GM12872 (cell line): ENCODE measurements at regions not wholly inside any gene's neighbourhood (a gene's known extent, or its start where the extent isn't known, plus 50 kb on each side); places are given as distances from the start of the nearest gene placed in this dataset.

ENCODE experiments used
- TF ChIP-seq, protein P1 (sequence below): IDR thresholded peaks from 3 replicates; pipeline ENCODE4 v1.5.1; 2011; ENCODE audit warnings: low read depth, mild to moderate bottlenecking, low read length, moderate library complexity; ENCODE audit not compliant: insufficient read depth

DNA sequence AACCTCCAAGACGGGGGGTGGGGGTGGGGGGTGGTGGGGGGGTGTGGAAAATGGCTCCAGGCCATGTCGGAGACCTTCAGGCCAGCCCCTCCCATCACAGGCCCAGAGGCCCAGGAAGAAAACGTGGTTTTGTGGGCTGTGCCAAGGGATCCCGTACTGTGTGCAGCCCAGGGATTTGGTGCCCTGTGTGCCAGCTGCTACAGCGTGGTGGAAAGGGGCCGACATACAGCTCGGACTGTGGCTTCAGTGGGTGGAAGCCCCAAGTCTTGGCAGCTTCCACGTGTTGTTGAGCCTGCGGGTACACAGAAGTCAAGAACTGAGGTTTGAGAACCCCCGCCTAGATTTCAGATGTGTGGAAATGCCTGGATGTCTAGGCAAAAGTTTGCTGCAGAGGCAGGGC lies 259.7 kb downstream of the HGF start:
- TF ChIP-seq, protein P1, sequence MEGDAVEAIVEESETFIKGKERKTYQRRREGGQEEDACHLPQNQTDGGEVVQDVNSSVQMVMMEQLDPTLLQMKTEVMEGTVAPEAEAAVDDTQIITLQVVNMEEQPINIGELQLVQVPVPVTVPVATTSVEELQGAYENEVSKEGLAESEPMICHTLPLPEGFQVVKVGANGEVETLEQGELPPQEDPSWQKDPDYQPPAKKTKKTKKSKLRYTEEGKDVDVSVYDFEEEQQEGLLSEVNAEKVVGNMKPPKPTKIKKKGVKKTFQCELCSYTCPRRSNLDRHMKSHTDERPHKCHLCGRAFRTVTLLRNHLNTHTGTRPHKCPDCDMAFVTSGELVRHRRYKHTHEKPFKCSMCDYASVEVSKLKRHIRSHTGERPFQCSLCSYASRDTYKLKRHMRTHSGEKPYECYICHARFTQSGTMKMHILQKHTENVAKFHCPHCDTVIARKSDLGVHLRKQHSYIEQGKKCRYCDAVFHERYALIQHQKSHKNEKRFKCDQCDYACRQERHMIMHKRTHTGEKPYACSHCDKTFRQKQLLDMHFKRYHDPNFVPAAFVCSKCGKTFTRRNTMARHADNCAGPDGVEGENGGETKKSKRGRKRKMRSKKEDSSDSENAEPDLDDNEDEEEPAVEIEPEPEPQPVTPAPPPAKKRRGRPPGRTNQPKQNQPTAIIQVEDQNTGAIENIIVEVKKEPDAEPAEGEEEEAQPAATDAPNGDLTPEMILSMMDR = no peak

DNA sequence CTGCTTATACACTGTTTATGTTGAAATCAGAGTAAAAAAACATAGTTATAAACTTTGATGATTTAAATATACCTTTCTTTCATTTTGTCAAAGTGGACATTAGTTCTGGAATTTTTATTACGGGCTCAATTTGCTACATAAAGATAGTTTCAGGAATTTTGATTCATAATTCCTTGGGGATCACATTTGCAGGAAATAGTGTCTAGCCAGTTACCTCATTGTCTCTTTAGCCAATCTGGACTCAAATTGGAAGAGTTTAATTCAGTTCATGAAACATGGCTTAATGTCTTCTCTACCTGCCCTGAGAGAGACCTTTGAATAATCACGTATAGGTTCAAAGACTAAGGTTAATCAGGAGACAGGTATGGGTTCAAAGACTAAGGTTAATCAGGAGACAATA lies 262.6 kb downstream of the HGF start:
- TF ChIP-seq, protein P1 = no peak

DNA sequence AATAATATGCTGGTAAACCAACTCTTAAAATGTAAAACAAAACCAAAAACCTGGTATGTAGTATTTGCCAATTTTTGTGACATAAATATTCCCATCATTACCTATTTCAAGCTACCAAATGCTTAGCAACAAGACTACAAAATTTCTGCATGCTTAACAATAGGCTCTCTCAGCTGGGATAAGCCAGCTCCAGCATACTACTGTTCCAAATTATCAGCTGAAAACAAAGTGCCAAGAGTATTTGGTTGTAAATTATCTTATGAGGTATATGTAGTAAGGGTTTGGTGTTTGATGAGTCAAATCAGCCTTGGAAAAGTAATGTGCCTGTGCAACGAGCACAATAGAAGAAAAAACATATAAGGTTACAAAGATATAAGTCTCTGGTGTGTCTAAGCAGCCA lies 263.2 kb downstream of the HGF start:
- TF ChIP-seq, protein P1 = no peak

DNA sequence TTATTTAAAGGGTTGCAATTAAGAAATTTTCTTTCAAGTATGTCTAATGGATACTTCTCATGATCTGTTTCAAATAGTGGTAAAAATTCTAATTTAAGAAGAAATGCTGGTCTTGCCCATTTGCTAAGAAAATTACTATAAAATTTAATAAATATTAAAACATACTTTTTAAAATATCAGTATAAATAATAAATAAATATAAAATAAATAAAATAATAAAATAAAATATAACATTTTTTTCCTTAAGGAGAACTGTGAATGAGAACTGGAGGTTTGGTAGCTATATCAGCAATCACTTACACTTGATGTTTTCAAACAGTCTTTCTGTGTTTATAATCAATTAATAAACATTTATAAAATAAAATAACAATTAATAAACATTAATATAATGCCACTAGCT lies 266.1 kb downstream of the HGF start:
- TF ChIP-seq, protein P1 = no peak

DNA sequence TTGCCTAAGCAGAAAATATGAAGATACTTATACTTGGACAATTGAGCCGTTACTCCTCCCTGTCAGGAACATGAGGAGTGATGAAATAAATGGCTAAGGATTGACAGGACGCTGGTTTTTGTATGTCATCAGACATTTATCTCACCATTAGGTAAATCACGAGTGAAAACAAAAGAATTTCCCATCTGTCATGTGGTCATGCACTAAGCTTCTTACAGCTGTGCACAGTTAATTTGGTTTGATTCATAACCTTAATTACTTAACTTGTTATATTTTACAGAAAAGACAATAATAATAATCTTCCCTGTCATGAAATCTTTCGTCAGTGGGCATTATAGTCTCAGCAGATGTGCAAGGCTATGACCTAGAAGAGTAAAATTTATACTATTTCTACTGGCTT lies 266.5 kb downstream of the HGF start:
- TF ChIP-seq, protein P1 = no peak

DNA sequence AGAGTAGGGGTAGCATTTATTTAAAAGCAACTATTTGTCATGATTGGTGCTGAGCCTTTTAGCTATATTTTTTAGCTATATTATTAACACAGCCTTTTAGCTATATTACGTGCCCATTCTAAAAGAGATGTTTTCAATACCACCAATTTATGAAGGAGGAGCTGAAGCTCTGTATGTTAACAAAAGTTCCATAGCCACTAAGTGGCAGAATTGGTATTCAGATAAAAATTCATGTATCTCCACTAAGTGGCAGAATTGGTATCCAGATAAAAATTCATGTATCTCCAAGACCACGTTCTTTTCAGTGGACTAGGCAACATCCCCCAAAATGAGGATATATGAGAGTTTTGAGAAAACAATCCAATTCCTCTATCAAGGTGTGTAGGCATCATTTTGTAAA lies 268.6 kb downstream of the HGF start:
- TF ChIP-seq, protein P1 = no peak

DNA sequence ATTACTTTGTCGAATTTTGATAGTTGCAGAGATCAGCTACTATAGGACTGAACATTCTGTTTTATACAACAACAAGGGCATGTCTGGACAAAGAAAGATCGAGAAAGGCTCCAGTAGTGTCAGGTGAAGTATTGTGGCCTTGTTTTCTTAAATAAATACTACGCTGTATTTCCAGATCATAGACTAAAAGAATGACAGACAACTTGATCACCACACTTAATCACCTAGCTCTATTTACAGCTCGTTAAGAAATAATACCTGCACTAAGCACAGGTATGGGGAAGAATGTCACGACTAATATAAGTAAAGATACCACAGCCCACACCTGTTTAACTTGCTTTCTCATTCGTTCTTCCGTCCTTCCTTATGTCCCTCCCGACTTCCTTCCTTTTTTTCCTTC lies 269.2 kb downstream of the HGF start:
- TF ChIP-seq, protein P1 = no peak
